Gastrocnemius medialis (tissue), 4 donors: ENCODE measurements at regions not wholly inside any gene's neighbourhood (a gene's known extent, or its start where the extent isn't known, plus 50 kb on each side); places are given as distances from the start of the nearest gene placed in this dataset.
A peak's percentile ranks its signal among the peaks of the same experiment; 100 is the strongest.

ENCODE experiments used
- ATAC-seq, 2 donors: fragments of 150-250 bp; one replicate each; pipeline ENCODE4 v1.9.1; 2016
- DNase-seq, 2 donors: peaks; one replicate each; pipeline ENCODE4 v3.0.0-alpha.2; 2019
- H3K27ac ChIP-seq, 4 donors: fragments of 200-600 bp; sonication (generic); 1 replicate in 1 of 4; 2 replicates in 3 of 4; pipeline ENCODE4 v1.5.1; 2016 to 2018; ENCODE audit warnings: mild to moderate bottlenecking in 2 of 4, moderate library complexity in 1 of 4
- H3K27me3 ChIP-seq, 3 donors: fragments of 200-600 bp; sonication (generic) in 2 of 3; 1 replicate in 1 of 3; 2 replicates in 2 of 3; pipeline versions ENCODE4 v1.5.1 to v1.6.0; 2016 to 2019; ENCODE audit warnings: mild to moderate bottlenecking in 1 of 3, moderate library complexity in 1 of 3
- H3K36me3 ChIP-seq, 2 donors: fragments of 200-600 bp; sonication (generic) in 1 of 2; one replicate each; pipeline ENCODE4 v1.5.1; 2017 to 2018
- H3K4me1 ChIP-seq, 2 donors: fragments of 200-600 bp; sonication (generic) in 1 of 2; one replicate each; pipeline ENCODE4 v1.5.1; 2016 to 2017; ENCODE audit warnings: mild to moderate bottlenecking in 2 of 2
- H3K4me3 ChIP-seq, 4 donors: fragments of 200-600 bp; sonication (generic) in 3 of 4; 1 replicate in 1 of 4; 2 replicates in 3 of 4; pipeline ENCODE4 v1.5.1; 2016 to 2019; ENCODE audit warnings: mild to moderate bottlenecking in 2 of 4
- H3K9me3 ChIP-seq, 3 donors: fragments of 200-600 bp; sonication (generic) in 2 of 3; 1 replicate in 1 of 3; 2 replicates in 2 of 3; pipeline ENCODE4 v1.5.1; 2016 to 2019
- POLR2A ChIP-seq, 2 donors: fragments of 450-650 bp; IDR thresholded peaks; one replicate each; pipeline ENCODE4 v1.6.1; 2017; ENCODE audit warnings: antibody characterized with exemption in 2 of 2, mild to moderate bottlenecking in 2 of 2, moderate library complexity in 2 of 2
- in situ Hi-C, 4 donors: fragments of 200-750 bp; cut with MboI; loops; one replicate each; pipeline versions ENCODE4 v1.15.0 to v1.8.0; 2017; ENCODE audit warnings: low sequenced_read_pairs in 4 of 4
- intact Hi-C: fragments of 100-400 bp; cut with DNase I; formaldehyde crosslinking; loops from one replicate; pipeline ENCODE4 v1.15.1; 2023; ENCODE audit warnings: low total_unique reads
- TF ChIP-seq, protein P1 (sequence below), 5 experiments: fragments of 450-650 bp in 3 of 5; fragments of 200-600 bp in 2 of 5; sonication (generic) in 2 of 5; IDR thresholded peaks in 4 of 5; conservative IDR thresholded peaks in 1 of 5; 1 replicate in 4 of 5; 2 replicates in 1 of 5; pipeline ENCODE4 v1.5.1; 2016 to 2019; ENCODE audit warnings: antibody characterized with exemption in 5 of 5, mild to moderate bottlenecking in 3 of 5, moderate library complexity in 3 of 5

DNA sequence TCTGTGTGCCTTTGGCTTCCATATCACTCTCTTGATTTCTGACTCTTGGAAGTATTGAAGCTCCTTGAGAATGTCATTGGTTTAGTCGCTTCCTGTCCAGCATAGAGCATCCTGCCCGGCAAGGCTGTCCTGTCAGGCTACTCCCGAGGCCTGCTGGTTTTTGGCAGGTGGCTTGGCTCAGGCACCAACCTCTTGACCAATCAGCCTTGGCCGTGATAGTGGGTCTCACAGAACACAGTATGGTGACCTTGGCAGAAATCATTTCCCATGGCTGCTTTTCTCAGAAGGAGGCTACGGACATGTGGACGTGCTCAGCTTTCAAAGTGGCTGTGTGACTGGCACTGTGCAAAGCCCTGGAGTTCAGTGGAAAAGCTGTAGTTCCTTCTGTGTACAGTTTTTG is 516.9 kb downstream of the REEP3 start:
- no peak for ATAC-seq
- DNase-seq: no peak
- intact Hi-C loops: no loop called here
- in situ Hi-C loops: no loop called here
- Histone ChIP-seq H3K27me3 (peaks cover 0 to 4% (median 0%) of the 10 kb centered on the region in 3 donors), H3K4me1 (no peaks in the 10 kb centered on the region), H3K36me3 (no peaks in the 10 kb centered on the region), H3K9me3 (no peaks in the 10 kb centered on the region), H3K4me3 (no peak overlapping the region), H3K27ac (no peak overlapping the region)
- no peak for TF ChIP-seq POLR2A (IDR thresholded peaks at IDR 0.05)
- TF ChIP-seq, protein P1, sequence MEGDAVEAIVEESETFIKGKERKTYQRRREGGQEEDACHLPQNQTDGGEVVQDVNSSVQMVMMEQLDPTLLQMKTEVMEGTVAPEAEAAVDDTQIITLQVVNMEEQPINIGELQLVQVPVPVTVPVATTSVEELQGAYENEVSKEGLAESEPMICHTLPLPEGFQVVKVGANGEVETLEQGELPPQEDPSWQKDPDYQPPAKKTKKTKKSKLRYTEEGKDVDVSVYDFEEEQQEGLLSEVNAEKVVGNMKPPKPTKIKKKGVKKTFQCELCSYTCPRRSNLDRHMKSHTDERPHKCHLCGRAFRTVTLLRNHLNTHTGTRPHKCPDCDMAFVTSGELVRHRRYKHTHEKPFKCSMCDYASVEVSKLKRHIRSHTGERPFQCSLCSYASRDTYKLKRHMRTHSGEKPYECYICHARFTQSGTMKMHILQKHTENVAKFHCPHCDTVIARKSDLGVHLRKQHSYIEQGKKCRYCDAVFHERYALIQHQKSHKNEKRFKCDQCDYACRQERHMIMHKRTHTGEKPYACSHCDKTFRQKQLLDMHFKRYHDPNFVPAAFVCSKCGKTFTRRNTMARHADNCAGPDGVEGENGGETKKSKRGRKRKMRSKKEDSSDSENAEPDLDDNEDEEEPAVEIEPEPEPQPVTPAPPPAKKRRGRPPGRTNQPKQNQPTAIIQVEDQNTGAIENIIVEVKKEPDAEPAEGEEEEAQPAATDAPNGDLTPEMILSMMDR (IDR thresholded peaks at IDR 0.05 in 4 of 5, conservative IDR thresholded peaks at IDR 0.05 in 1 of 5): no peak

DNA sequence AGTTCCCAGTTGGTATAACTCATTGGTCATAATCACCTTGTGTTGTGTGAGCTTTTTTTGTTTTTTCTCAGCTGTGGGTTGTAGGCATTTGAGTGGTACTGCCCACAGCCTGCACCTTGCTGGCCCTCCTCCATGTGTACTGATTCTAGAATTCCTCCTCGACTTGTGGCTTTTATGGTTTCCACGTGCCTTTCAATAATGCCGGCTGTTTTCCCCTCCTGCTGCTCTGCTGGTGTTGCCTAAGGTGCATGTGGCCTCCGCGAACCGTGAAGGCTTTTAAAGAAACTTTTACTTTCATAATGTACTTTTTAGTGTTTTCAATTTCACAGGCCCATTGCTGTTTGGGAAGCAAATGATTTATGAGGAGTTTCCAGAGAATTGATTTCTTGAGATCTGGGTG is 518.0 kb downstream of the REEP3 start:
- Histone ChIP-seq H3K36me3 (no peaks in the 10 kb centered on the region), H3K27ac (no peak overlapping the region), H3K4me1 (no peaks in the 10 kb centered on the region), H3K27me3 (peaks cover 0 to 4% (median 0%) of the 10 kb centered on the region in 3 donors), H3K9me3 (no peaks in the 10 kb centered on the region), H3K4me3 (no peak overlapping the region)
- no peak for ATAC-seq
- TF ChIP-seq POLR2A (IDR thresholded peaks at IDR 0.05): no peak
- TF ChIP-seq, protein P1 (IDR thresholded peaks at IDR 0.05 in 4 of 5, conservative IDR thresholded peaks at IDR 0.05 in 1 of 5): no peak
- no peak for DNase-seq
- intact Hi-C loops: no loop called here
- in situ Hi-C loops: no loop called here

DNA sequence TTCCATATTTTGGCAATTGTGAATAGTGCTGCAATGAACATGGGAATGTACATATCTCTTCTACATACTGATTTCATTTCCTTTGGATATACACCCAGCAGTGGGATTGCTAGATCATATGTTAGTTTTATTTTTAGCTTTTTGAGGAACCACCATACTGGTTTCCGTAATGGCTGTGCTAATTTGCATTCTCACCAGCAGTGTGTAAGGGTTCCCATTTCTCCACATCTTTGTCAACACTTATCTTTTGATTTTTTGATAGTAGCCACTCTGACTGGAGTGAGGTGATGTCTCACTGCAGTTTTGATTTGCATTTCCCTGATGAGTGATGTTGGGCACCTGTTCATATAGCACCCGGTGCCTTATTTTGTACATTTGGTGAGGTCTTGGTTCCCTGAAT is 519.6 kb downstream of the REEP3 start:
- intact Hi-C loops (no loop called here), in situ Hi-C loops (no loop called here)
- Histone ChIP-seq H3K4me1 (no peaks in the 10 kb centered on the region), H3K27ac (no peak overlapping the region), H3K9me3 (no peaks in the 10 kb centered on the region), H3K4me3 (peak overlapping the region in 1 of 4 donors; percentile 26), H3K27me3 (peaks cover 0 to 4% (median 0%) of the 10 kb centered on the region in 3 donors), H3K36me3 (no peaks in the 10 kb centered on the region)
- no peak for DNase-seq
- ATAC-seq: no peak
- TF ChIP-seq POLR2A (IDR thresholded peaks at IDR 0.05): no peak
- TF ChIP-seq, protein P1 (IDR thresholded peaks at IDR 0.05 in 4 of 5, conservative IDR thresholded peaks at IDR 0.05 in 1 of 5): no peak

DNA sequence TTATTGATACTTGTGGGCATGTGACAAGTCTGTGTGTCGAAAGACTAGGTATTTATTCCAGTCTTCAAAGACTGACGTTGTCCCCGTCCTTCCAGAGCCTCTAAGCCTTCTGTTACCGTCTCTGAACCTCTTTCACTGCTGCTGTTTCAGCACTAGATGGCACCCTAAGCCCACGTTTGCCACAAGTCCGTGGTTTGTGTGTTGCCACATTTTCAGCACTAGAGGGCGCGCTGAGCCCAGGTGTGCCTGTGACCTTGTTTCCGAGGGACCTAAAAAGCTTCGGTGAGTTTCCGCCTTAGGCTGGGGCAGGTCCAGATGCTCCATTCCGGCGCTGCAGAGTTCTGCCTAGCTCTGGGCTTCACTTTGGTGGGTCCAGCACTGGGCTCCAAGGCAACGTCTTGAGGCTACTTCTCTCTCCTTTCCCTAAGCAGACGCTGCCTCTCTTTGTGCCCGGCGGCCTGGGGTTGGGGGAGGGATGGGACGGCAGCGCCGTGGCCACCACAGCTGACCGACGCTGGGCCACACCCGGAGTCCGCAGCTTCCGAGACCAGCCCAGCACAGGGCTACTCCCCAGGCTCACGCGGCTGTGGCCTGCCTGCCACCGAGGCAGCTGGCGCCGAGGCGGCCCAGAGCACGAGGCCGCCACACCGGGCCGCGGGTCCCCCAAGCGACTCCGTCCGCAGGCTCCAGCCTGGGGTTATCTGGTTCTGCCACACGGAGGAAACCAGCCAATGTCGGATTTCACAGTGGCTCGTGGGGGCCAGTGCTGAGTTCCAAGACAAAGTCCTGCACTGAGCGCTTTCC is 520.2 kb downstream of the REEP3 start:
- no peaks in the 10 kb centered on the region for H3K4me1 ChIP-seq
- no peaks in the 10 kb centered on the region for H3K27me3 ChIP-seq
- no peaks in the 10 kb centered on the region for H3K36me3 ChIP-seq
- peak; percentile 13 to 54 for DNase-seq
- peak overlapping the region in 3 of 4 donors; percentile 20 to 27 (median 26) for H3K4me3 ChIP-seq
- H3K27ac ChIP-seq: no peak overlapping the region
- TF ChIP-seq, protein P1 (IDR thresholded peaks at IDR 0.05 in 4 of 5, conservative IDR thresholded peaks at IDR 0.05 in 1 of 5): peak; percentile 80 to 98 (median 90)
- no peak for TF ChIP-seq POLR2A (IDR thresholded peaks at IDR 0.05)
- in situ Hi-C loops: no loop called here
- peak in 1 of 2 donors; percentile 92 for ATAC-seq
- intact Hi-C loops: no loop called here
- H3K9me3 ChIP-seq: no peaks in the 10 kb centered on the region
